Tibial artery (tissue), 4 donors: ENCODE measurements at regions not wholly inside any gene's neighbourhood (a gene's known extent, or its start where the extent isn't known, plus 50 kb on each side); places are given as distances from the start of the nearest gene placed in this dataset.

Experiments
- DNase-seq, 2 donors: peaks; one replicate each; pipeline ENCODE4 v3.0.0-alpha.2; 2019
- H3K27ac ChIP-seq, 2 donors: fragments of 200-600 bp; sonication (generic) in 1 of 2; 1 replicate in 1 of 2; 2 replicates in 1 of 2; pipeline ENCODE4 v1.5.1; 2018 to 2019; ENCODE audit warnings: mild to moderate bottlenecking in 1 of 2
- H3K27me3 ChIP-seq, 2 donors: fragments of 200-600 bp; sonication (generic) in 1 of 2; one replicate each; pipeline versions ENCODE4 v1.5.1 to v1.6.0; 2016 to 2019
- H3K36me3 ChIP-seq, 3 donors: fragments of 200-600 bp; sonication (generic) in 2 of 3; one replicate each; pipeline ENCODE4 v1.5.1; 2016 to 2019; ENCODE audit warnings: mild to moderate bottlenecking in 2 of 3
- H3K4me1 ChIP-seq, 4 donors: fragments of 200-600 bp; sonication (generic) in 2 of 4; 1 replicate in 3 of 4; 2 replicates in 1 of 4; pipeline ENCODE4 v1.5.1; 2016 to 2019
- H3K4me3 ChIP-seq, 2 donors: fragments of 200-600 bp; sonication (generic) in 1 of 2; 1 replicate in 1 of 2; 2 replicates in 1 of 2; pipeline ENCODE4 v1.5.1; 2018 to 2019; ENCODE audit warnings: mild to moderate bottlenecking in 2 of 2
- H3K9me3 ChIP-seq, 3 donors: fragments of 200-600 bp; sonication (generic) in 1 of 3; one replicate each; pipeline ENCODE4 v1.5.1; 2016 to 2019
- CTCF ChIP-seq, 2 experiments: fragments of 200-600 bp in 1 of 2; fragments of 450-650 bp in 1 of 2; IDR thresholded peaks; one replicate each; pipeline ENCODE4 v1.5.1; 2017 to 2019; ENCODE audit warnings: antibody characterized with exemption in 2 of 2, mild to moderate bottlenecking in 1 of 2, moderate library complexity in 1 of 2
- intact Hi-C: fragments of 100-400 bp; cut with DNase I; formaldehyde crosslinking; loops from one replicate; pipeline ENCODE4 v1.15.0; 2023; ENCODE audit warnings: low total_unique reads

- TF ChIP-seq CTCF (IDR thresholded peaks at IDR 0.05) = no peak
- intact Hi-C loops = no loop called here
- no peak for DNase-seq
- Histone ChIP-seq H3K36me3 (no peaks in the 10 kb centered on the region), H3K4me1 (no peaks in the 10 kb centered on the region), H3K4me3 (no peak overlapping the region), H3K9me3 (no peaks in the 10 kb centered on the region), H3K27me3 (no peaks in the 10 kb centered on the region), H3K27ac (no peak overlapping the region)
Observed at GRCh38 chr3:130256821-130257340, 88.6 kb upstream of the COL6A5 start.

- H3K36me3 ChIP-seq = no peaks in the 10 kb centered on the region
- H3K4me1 ChIP-seq = no peaks in the 10 kb centered on the region
- no peak for DNase-seq
- H3K27ac ChIP-seq = no peak overlapping the region
- intact Hi-C loops = no loop called here
- no peak overlapping the region for H3K4me3 ChIP-seq
- no peaks in the 10 kb centered on the region for H3K27me3 ChIP-seq
- no peak for TF ChIP-seq CTCF (IDR thresholded peaks at IDR 0.05)
- H3K9me3 ChIP-seq = no peaks in the 10 kb centered on the region
Observed at GRCh38 chr3:130258532-130258952, 86.9 kb upstream of the COL6A5 start.

- DNase-seq = no peak
- no peak overlapping the region for H3K27ac ChIP-seq
- no peak for TF ChIP-seq CTCF (IDR thresholded peaks at IDR 0.05)
- no peaks in the 10 kb centered on the region for H3K4me1 ChIP-seq
- no peaks in the 10 kb centered on the region for H3K36me3 ChIP-seq
- intact Hi-C loops = no loop called here
- H3K4me3 ChIP-seq = no peak overlapping the region
- H3K9me3 ChIP-seq = no peaks in the 10 kb centered on the region
- H3K27me3 ChIP-seq = no peaks in the 10 kb centered on the region
Observed at GRCh38 chr3:130259166-130259874, 86.2 kb upstream of the COL6A5 start.

GRCh38 chr3:130260918-130261317, 84.6 kb upstream of the COL6A5 start:
- intact Hi-C loops = no loop called here
- no peak for TF ChIP-seq CTCF (IDR thresholded peaks at IDR 0.05)
- Histone ChIP-seq H3K27ac (no peak overlapping the region), H3K9me3 (no peaks in the 10 kb centered on the region), H3K27me3 (no peaks in the 10 kb centered on the region), H3K4me1 (no peaks in the 10 kb centered on the region), H3K4me3 (no peak overlapping the region), H3K36me3 (no peaks in the 10 kb centered on the region)
- no peak for DNase-seq

- Histone ChIP-seq H3K36me3 (no peaks in the 10 kb centered on the region), H3K9me3 (no peaks in the 10 kb centered on the region), H3K27me3 (no peaks in the 10 kb centered on the region), H3K4me3 (no peak overlapping the region), H3K27ac (no peak overlapping the region), H3K4me1 (no peaks in the 10 kb centered on the region)
- DNase-seq = no peak
- intact Hi-C loops = no loop called here
- TF ChIP-seq CTCF (IDR thresholded peaks at IDR 0.05) = no peak
Observed at GRCh38 chr3:130263708-130264107, 81.8 kb upstream of the COL6A5 start.
